DOHH2 (cell line): ENCODE measurements at regions not wholly inside any gene's neighbourhood (a gene's known extent, or its start where the extent isn't known, plus 50 kb on each side); places are given as distances from the start of the nearest gene placed in this dataset.

Source experiments
- H3F3A ChIP-seq: fragments of 200-600 bp; sonication (generic), shearing (Covaris generic); 2 replicates; pipeline ENCODE4 v1.6.0; 2016; ENCODE audit warnings: antibody characterized with exemption, mild to moderate bottlenecking; ENCODE audit not compliant: control insufficient read depth, insufficient read depth
- H3K27ac ChIP-seq: fragments of 200-600 bp; sonication (generic); 2 replicates; pipeline ENCODE4 v1.5.1; 2014; ENCODE audit warnings: low read depth, mild to moderate bottlenecking, low read length, moderate library complexity
- H3K27me3 ChIP-seq: fragments of 200-600 bp; sonication (generic); 2 replicates; pipeline ENCODE4 v1.6.1; 2014; ENCODE audit warnings: mild to moderate bottlenecking, low read length, mixed read lengths; ENCODE audit not compliant: control insufficient read depth
- H3K36me3 ChIP-seq: fragments of 200-600 bp; sonication (generic); 2 replicates; pipeline ENCODE4 v1.6.1; 2014; ENCODE audit warnings: mild to moderate bottlenecking, low read length, moderate library complexity, mixed read lengths; ENCODE audit not compliant: control insufficient read depth
- H3K4me1 ChIP-seq: fragments of 200-600 bp; sonication (generic); 2 replicates; pipeline ENCODE4 v1.6.1; 2014; ENCODE audit warnings: mild to moderate bottlenecking, low read length, mixed read lengths; ENCODE audit not compliant: control insufficient read depth
- H3K4me2 ChIP-seq: fragments of 200-600 bp; sonication (generic); 2 replicates; pipeline ENCODE4 v1.6.0; 2014; ENCODE audit warnings: mild to moderate bottlenecking, low read length, moderate library complexity
- H3K4me3 ChIP-seq: fragments of 200-600 bp; sonication (generic); 2 replicates; pipeline ENCODE4 v1.5.1; 2014; ENCODE audit warnings: mild to moderate bottlenecking, low read length, mixed read lengths
- H3K79me2 ChIP-seq: fragments of 200-600 bp; sonication (generic); 2 replicates; pipeline ENCODE4 v1.6.1; 2014; ENCODE audit warnings: mild to moderate bottlenecking, low read length, mixed read lengths; ENCODE audit not compliant: control insufficient read depth
- H3K9me2 ChIP-seq: fragments of 200-600 bp; sonication (generic); replicated peaks from 2 replicates; pipeline ENCODE4 v1.6.1; 2014; ENCODE audit warnings: mild to moderate bottlenecking, low read length, mixed read lengths; ENCODE audit not compliant: control insufficient read depth
- H3K9me3 ChIP-seq: fragments of 200-600 bp; sonication (generic); 2 replicates; pipeline ENCODE4 v1.6.1; 2014; ENCODE audit warnings: antibody characterized with exemption, low read length, mixed read lengths; ENCODE audit not compliant: control insufficient read depth, insufficient read depth
- H4K20me1 ChIP-seq: fragments of 200-600 bp; sonication (generic); 2 replicates; pipeline ENCODE4 v1.6.0; 2014; ENCODE audit warnings: low read depth, mild to moderate bottlenecking, antibody characterized with exemption, low read length, moderate library complexity; ENCODE audit not compliant: control insufficient read depth, insufficient read depth
- CTCF ChIP-seq: fragments of 200-600 bp; sonication (generic); IDR thresholded peaks from one replicate; pipeline ENCODE4 v1.5.1; 2014; ENCODE audit warnings: antibody characterized with exemption, mild to moderate bottlenecking, low read depth, low read length; ENCODE audit not compliant: poor library complexity, severe bottlenecking
- EZH2phosphoT487 ChIP-seq: fragments of 200-600 bp; sonication (generic); IDR thresholded peaks from 2 replicates; pipeline ENCODE4 v1.6.1; 2017; ENCODE audit warnings: borderline replicate concordance, mild to moderate bottlenecking, antibody characterized with exemption, low read length, moderate library complexity, mixed read lengths

- TF ChIP-seq CTCF (no peak), EZH2phosphoT487 (no peak)
- H3K79me2 ChIP-seq = no peaks in the 10 kb centered on the region
- H3K4me2 ChIP-seq = no peak overlapping the region
- H3K36me3 ChIP-seq = no peaks in the 10 kb centered on the region
- H3K27ac ChIP-seq = no peak overlapping the region
- peaks cover 5% of the 10 kb centered on the region for H3K4me1 ChIP-seq
- H3K4me3 ChIP-seq = no peak overlapping the region
- H4K20me1 ChIP-seq = no peaks in the 10 kb centered on the region
- no peaks in the 10 kb centered on the region for H3K9me3 ChIP-seq
- H3K9me2 ChIP-seq = no peaks in the 10 kb centered on the region
- H3F3A ChIP-seq = no peaks in the 10 kb centered on the region
- no peaks in the 10 kb centered on the region for H3K27me3 ChIP-seq
Measured at GRCh38 chr12:67217647-67218046, 51.5 kb upstream of the CAND1 start.
